HepG2 (cell line): ENCODE measurements at regions not wholly inside any gene's neighbourhood (a gene's known extent, or its start where the extent isn't known, plus 50 kb on each side); places are given as distances from the start of the nearest gene placed in this dataset.

Experiments used
- ATAC-seq: fragments of 200-7000 bp; cut with Tn5 transposase; 3 replicates; pipeline ENCODE4 v1.9.1; 2020; ENCODE audit warnings: mild to moderate bottlenecking, moderate library complexity
- BruUV-seq: library from RNA; stranded (reverse); fragments of 400-500 nt; replicated peaks from 2 replicates; lab custom pipeline; 2021; lab: Mats Ljungman, UMichigan
- CTCF ChIA-PET: fragments of 300-600 bp; formaldehyde crosslinking; extraction: SDS; loops from one replicate; lab custom pipeline; 2021; ENCODE audit warnings: low total read pairs, inconsistent platforms, low intra/inter-chr PET ratio; lab: Yijun Ruan, JAX
- POLR2A ChIA-PET: fragments of 350-600 bp; sonication (Branson Sonifier 250); formaldehyde crosslinking; loops from one replicate; lab custom pipeline; 2020; ENCODE audit warnings: antibody characterized with exemption, inconsistent platforms; lab: Yijun Ruan, JAX
- DNase-seq: peaks from one replicate; pipeline ENCODE4 v3.0.0-alpha.2; 2015; ENCODE audit warnings: low spot score
- FAIRE-seq: peaks from 3 replicates; lab custom pipeline; 2011; peaks lifted over from hg19 to GRCh38; lab: Jason Lieb, UNC
- H2AFZ ChIP-seq: one replicate; pipeline ENCODE4 v1.6.1; 2011; ENCODE audit warnings: low read length, inconsistent platforms
- H3K27ac ChIP-seq: fragments of 300-600 bp; 3 replicates; pipeline ENCODE4 v1.8.0; 2011; ENCODE audit warnings: mixed run types, mild to moderate bottlenecking, mixed read lengths, low read length, inconsistent platforms; ENCODE audit not compliant: insufficient read depth; ENCODE audit errors: extremely low read length
- H3K27me3 ChIP-seq, 2 experiments: fragments of 200-600 bp in 1 of 2; 2 replicates in 1 of 2; 3 replicates in 1 of 2; pipeline versions ENCODE4 v1.6.0 to v1.8.0; 2011; ENCODE audit warnings: low read length in 2 of 2, mild to moderate bottlenecking in 2 of 2, moderate library complexity in 2 of 2, inconsistent platforms in 1 of 2; ENCODE audit not compliant: insufficient read depth in 2 of 2, control insufficient read depth in 1 of 2
- H3K36me3 ChIP-seq, 2 experiments: fragments of 200-600 bp in 1 of 2; replicated peaks in 1 of 2; 2 replicates in 1 of 2; 3 replicates in 1 of 2; pipeline versions ENCODE4 v1.5.1 to v1.8.0; 2011; ENCODE audit warnings: low read length in 2 of 2, inconsistent platforms in 1 of 2; ENCODE audit not compliant: insufficient read depth in 2 of 2, control insufficient read depth in 1 of 2
- H3K4me1 ChIP-seq: 2 replicates; pipeline ENCODE4 v1.5.1; 2012; ENCODE audit warnings: low read length, inconsistent platforms; ENCODE audit not compliant: insufficient read depth
- H3K4me2 ChIP-seq: 2 replicates; pipeline ENCODE4 v1.6.0; 2011; ENCODE audit warnings: low read depth, low read length, inconsistent platforms
- H3K4me3 ChIP-seq, 3 experiments: fragments of 200-600 bp in 1 of 3; sonication (generic), shearing (Covaris generic) in 1 of 3; replicated peaks in 1 of 3; 2 replicates each; pipeline ENCODE4 v1.5.1; 2011 to 2016; ENCODE audit warnings: low read length in 3 of 3, inconsistent platforms in 2 of 3, low read depth in 2 of 3, mild to moderate bottlenecking in 2 of 3, control low read depth in 1 of 3, mixed read lengths in 1 of 3; ENCODE audit not compliant: insufficient read depth in 1 of 3
- H3K79me2 ChIP-seq: one replicate; pipeline ENCODE4 v1.6.1; 2011; ENCODE audit warnings: low read length, inconsistent platforms; ENCODE audit not compliant: insufficient read depth
- H3K9ac ChIP-seq: 2 replicates; pipeline ENCODE4 v1.6.0; 2011; ENCODE audit warnings: mild to moderate bottlenecking, low read depth, low read length, inconsistent platforms; ENCODE audit not compliant: insufficient read depth
- H3K9me3 ChIP-seq: 2 replicates; pipeline ENCODE4 v1.5.1; 2012; ENCODE audit warnings: mild to moderate bottlenecking, low read length
- H4K20me1 ChIP-seq: 2 replicates; pipeline ENCODE4 v1.6.0; 2011; ENCODE audit warnings: inconsistent platforms, mild to moderate bottlenecking, low read length, moderate library complexity; ENCODE audit not compliant: insufficient read depth
- DNMT3B ChIP-seq: conservative IDR thresholded peaks from 2 replicates; pipeline ENCODE4 v1.6.1; 2016; ENCODE audit warnings: missing biosample characterization, control low read depth
- GTF2F1 ChIP-seq: fragments of 150-350 bp; IDR thresholded peaks from 2 replicates; pipeline ENCODE4 v1.6.1; 2014; ENCODE audit warnings: low read length
- KLF6 ChIP-seq: IDR thresholded peaks from 2 replicates; pipeline ENCODE4 v1.8.0; 2016; ENCODE audit warnings: missing biosample characterization, missing genetic modification reagents
- MZF1 ChIP-seq: sonication (generic); formaldehyde crosslinking; IDR thresholded peaks from 2 replicates; pipeline ENCODE4 v1.8.1; 2023; ENCODE audit warnings: mild to moderate bottlenecking, missing genetic modification reagents, borderline replicate concordance
- NCOA5 ChIP-seq: sonication (generic); formaldehyde crosslinking; IDR thresholded peaks from 2 replicates; pipeline ENCODE4 v1.4.0; 2020; ENCODE audit warnings: missing genetic modification reagents
- PAX8 ChIP-seq: sonication (generic); formaldehyde crosslinking; IDR thresholded peaks from 2 replicates; pipeline ENCODE4 v1.8.0; 2022; ENCODE audit warnings: mild to moderate bottlenecking, missing genetic modification reagents, borderline replicate concordance
- XRCC5 ChIP-seq: fragments of 200-400 bp; formaldehyde crosslinking; optimal IDR thresholded peaks from 2 replicates; pipeline ENCODE3; 2017; ENCODE audit warnings: mild to moderate bottlenecking, low read length
- ZNF337 ChIP-seq: sonication (generic); formaldehyde crosslinking; IDR thresholded peaks from 2 replicates; pipeline ENCODE4 v1.5.1; 2020; ENCODE audit warnings: missing genetic modification reagents, low read depth, mild to moderate bottlenecking, borderline replicate concordance
- ZNF451 ChIP-seq: sonication (generic); formaldehyde crosslinking; IDR thresholded peaks from 2 replicates; pipeline ENCODE4 v1.5.0; 2020; ENCODE audit warnings: mild to moderate bottlenecking, missing genetic modification reagents
- ZNF569 ChIP-seq: sonication (generic); formaldehyde crosslinking; IDR thresholded peaks from 2 replicates; pipeline ENCODE4 v1.5.0; 2020; ENCODE audit warnings: mild to moderate bottlenecking, missing genetic modification reagents, moderate library complexity, borderline replicate concordance
- ZNF891 ChIP-seq: sonication (generic); formaldehyde crosslinking; IDR thresholded peaks from 2 replicates; pipeline ENCODE4 v1.5.0; 2020; ENCODE audit warnings: mild to moderate bottlenecking, missing genetic modification reagents
- ZSCAN30 ChIP-seq: sonication (generic); formaldehyde crosslinking; IDR thresholded peaks from 2 replicates; pipeline ENCODE4 v1.5.0; 2020; ENCODE audit warnings: mild to moderate bottlenecking, missing genetic modification reagents
- WGBS: methylation state at CpG from one replicate; pipeline ENCODE4 v1.1.6; 2017; ENCODE audit warnings: low lambda C conversion rate; 5-methylcytosine and 5-hydroxymethylcytosine counted together
- in situ Hi-C: cut with HindIII; loops from 2 replicates; pipeline ENCODE4 v1.10.0; 2017; ENCODE audit warnings: low pct_unique_long_range_greater_than_20kb; ENCODE audit not compliant: extremely low pct_ligation_motif_present
- intact Hi-C: fragments of 100-400 bp; cut with micrococcal nuclease; formaldehyde crosslinking; loops from one replicate; pipeline ENCODE4 v1.10.0; 2022; ENCODE audit not compliant: unreplicated experiment
- TF ChIP-seq, protein P1 (sequence below): sonication (generic); formaldehyde crosslinking; IDR thresholded peaks from 2 replicates; pipeline ENCODE4 v1.4.0; 2020; ENCODE audit warnings: mild to moderate bottlenecking, missing genetic modification reagents
- TF ChIP-seq, protein P2 (sequence below): sonication (generic); formaldehyde crosslinking; IDR thresholded peaks from 2 replicates; pipeline ENCODE4 v1.5.0; 2020; ENCODE audit warnings: mild to moderate bottlenecking, low read depth, missing genetic modification reagents, borderline replicate concordance
- TF ChIP-seq, protein P3 (sequence below): sonication (generic); formaldehyde crosslinking; IDR thresholded peaks from 2 replicates; pipeline ENCODE4 v1.9.0; 2021; ENCODE audit warnings: missing genetic modification reagents, borderline replicate concordance

DNA sequence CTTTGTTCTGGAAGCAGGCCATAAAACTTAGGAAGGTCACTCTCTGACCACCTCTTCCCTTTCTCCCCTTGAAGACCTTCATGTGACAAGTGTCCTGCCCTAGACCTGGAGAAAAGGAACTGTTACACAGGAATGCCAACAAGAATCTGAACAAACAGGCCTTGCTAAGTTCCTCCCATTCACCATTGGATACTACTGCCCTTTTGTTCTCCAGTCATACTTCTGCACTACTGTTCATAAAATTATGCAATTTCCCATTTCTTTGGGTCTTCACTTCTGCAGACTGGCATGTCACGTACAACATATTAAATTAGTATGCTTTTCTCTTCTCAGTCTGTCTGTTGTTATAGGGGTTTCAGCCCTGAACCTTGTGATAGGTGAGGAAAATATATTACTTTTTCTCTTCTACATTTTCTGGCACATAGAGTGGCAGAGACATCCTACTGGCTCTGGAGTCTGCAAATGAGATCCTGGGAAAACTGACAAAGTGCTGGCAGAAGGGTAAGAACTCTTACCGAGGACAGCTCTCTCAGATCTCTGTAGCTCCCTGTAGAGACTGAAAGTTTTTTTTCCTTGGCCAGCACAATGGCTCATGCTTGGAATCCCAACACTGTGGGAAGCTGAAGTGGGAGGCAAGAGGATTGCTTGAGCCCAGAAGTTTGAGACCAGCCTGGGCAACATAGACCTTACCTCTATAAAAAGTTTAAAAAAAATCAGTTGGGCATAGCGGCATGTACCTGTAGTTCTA is 87.6 kb upstream of the SPRY2 start (continued):
- TF ChIP-seq PAX8 (CRISPR knock-in tag), result no peak
- no peak for TF ChIP-seq ZNF337 (CRISPR knock-in tag)
- TF ChIP-seq ZNF451, result no peak
- TF ChIP-seq MZF1 (CRISPR knock-in tag), result no peak
- no peak for TF ChIP-seq NCOA5 (CRISPR knock-in tag)
- no peak for TF ChIP-seq XRCC5
- TF ChIP-seq ZNF891 (CRISPR knock-in tag), result no peak
- no peak for TF ChIP-seq ZSCAN30 (CRISPR knock-in tag)

DNA sequence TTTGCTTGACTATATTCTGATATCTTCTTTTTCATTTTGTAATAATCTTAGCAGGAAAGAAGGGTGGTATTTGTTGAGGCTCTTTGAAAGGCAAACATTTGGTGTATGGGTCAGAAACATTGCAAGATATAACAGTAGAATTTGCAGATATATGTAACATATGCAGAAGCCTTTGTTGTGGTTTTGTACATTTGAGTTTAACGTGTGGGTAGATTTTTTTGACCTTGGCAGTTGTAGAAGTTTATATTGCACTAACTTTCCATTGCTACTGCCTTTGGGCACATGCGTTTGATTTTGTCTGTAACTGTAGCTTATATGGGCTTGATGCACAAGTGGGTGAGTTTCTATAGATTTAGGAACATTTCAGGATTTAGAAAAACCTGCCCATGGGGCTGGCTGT is 78.5 kb upstream of the SPRY2 start:
- Histone ChIP-seq H4K20me1 (no peaks in the 10 kb centered on the region), H3K9me3 (peaks cover 12% of the 10 kb centered on the region), H3K9ac (no peak overlapping the region), H3K4me1 (no peaks in the 10 kb centered on the region), H3K79me2 (no peaks in the 10 kb centered on the region), H3K4me2 (no peak overlapping the region), H3K27me3 (no peaks in the 10 kb centered on the region), H3K36me3 (no peaks in the 10 kb centered on the region), H2AFZ (no peak overlapping the region), H3K4me3 (no peak overlapping the region), H3K27ac (no peak overlapping the region)
- FAIRE-seq (no peak), DNase-seq (no peak), ATAC-seq (no peak)
- CTCF ChIA-PET, result no interaction called here
- 20% methylated on average over 2 of the region's 2 CpGs for WGBS
- in situ Hi-C loops (no loop called here), intact Hi-C loops (no loop called here)
- POLR2A ChIA-PET, result no interaction called here
- BruUV-seq, result no TSS peak
- TF ChIP-seq ZNF569 (CRISPR knock-in tag) (no peak), DNMT3B (no peak), GTF2F1 (no peak), KLF6 (CRISPR knock-in tag) (no peak)
- TF ChIP-seq, protein P1, sequence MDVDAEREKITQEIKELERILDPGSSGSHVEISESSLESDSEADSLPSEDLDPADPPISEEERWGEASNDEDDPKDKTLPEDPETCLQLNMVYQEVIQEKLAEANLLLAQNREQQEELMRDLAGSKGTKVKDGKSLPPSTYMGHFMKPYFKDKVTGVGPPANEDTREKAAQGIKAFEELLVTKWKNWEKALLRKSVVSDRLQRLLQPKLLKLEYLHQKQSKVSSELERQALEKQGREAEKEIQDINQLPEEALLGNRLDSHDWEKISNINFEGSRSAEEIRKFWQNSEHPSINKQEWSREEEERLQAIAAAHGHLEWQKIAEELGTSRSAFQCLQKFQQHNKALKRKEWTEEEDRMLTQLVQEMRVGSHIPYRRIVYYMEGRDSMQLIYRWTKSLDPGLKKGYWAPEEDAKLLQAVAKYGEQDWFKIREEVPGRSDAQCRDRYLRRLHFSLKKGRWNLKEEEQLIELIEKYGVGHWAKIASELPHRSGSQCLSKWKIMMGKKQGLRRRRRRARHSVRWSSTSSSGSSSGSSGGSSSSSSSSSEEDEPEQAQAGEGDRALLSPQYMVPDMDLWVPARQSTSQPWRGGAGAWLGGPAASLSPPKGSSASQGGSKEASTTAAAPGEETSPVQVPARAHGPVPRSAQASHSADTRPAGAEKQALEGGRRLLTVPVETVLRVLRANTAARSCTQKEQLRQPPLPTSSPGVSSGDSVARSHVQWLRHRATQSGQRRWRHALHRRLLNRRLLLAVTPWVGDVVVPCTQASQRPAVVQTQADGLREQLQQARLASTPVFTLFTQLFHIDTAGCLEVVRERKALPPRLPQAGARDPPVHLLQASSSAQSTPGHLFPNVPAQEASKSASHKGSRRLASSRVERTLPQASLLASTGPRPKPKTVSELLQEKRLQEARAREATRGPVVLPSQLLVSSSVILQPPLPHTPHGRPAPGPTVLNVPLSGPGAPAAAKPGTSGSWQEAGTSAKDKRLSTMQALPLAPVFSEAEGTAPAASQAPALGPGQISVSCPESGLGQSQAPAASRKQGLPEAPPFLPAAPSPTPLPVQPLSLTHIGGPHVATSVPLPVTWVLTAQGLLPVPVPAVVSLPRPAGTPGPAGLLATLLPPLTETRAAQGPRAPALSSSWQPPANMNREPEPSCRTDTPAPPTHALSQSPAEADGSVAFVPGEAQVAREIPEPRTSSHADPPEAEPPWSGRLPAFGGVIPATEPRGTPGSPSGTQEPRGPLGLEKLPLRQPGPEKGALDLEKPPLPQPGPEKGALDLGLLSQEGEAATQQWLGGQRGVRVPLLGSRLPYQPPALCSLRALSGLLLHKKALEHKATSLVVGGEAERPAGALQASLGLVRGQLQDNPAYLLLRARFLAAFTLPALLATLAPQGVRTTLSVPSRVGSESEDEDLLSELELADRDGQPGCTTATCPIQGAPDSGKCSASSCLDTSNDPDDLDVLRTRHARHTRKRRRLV (CRISPR knock-in tag), result no peak
- TF ChIP-seq, protein P2, sequence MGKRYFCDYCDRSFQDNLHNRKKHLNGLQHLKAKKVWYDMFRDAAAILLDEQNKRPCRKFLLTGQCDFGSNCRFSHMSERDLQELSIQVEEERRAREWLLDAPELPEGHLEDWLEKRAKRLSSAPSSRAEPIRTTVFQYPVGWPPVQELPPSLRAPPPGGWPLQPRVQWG (CRISPR knock-in tag), result no peak
- TF ChIP-seq, protein P3, sequence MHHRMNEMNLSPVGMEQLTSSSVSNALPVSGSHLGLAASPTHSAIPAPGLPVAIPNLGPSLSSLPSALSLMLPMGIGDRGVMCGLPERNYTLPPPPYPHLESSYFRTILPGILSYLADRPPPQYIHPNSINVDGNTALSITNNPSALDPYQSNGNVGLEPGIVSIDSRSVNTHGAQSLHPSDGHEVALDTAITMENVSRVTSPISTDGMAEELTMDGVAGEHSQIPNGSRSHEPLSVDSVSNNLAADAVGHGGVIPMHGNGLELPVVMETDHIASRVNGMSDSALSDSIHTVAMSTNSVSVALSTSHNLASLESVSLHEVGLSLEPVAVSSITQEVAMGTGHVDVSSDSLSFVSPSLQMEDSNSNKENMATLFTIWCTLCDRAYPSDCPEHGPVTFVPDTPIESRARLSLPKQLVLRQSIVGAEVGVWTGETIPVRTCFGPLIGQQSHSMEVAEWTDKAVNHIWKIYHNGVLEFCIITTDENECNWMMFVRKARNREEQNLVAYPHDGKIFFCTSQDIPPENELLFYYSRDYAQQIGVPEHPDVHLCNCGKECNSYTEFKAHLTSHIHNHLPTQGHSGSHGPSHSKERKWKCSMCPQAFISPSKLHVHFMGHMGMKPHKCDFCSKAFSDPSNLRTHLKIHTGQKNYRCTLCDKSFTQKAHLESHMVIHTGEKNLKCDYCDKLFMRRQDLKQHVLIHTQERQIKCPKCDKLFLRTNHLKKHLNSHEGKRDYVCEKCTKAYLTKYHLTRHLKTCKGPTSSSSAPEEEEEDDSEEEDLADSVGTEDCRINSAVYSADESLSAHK (CRISPR knock-in tag), result no peak
